Left ventricle myocardium inferior (tissue), 1 donor: ENCODE measurements at regions not wholly inside any gene's neighbourhood (a gene's known extent, or its start where the extent isn't known, plus 50 kb on each side); places are given as distances from the start of the nearest gene placed in this dataset.

ENCODE experiments used
- DNase-seq: peaks from one replicate; pipeline ENCODE4 v3.0.0-alpha.2; 2020
- H3K27ac ChIP-seq: fragments of 200-600 bp; replicated peaks from 2 replicates; pipeline ENCODE4 v1.8.0; 2021
- H3K27me3 ChIP-seq: fragments of 200-600 bp; 2 replicates; pipeline ENCODE4 v1.8.0; 2021; ENCODE audit warnings: low read depth
- H3K36me3 ChIP-seq: fragments of 200-600 bp; 2 replicates; pipeline ENCODE4 v1.8.0; 2021
- H3K4me1 ChIP-seq: fragments of 200-600 bp; 2 replicates; pipeline ENCODE4 v1.8.0; 2021
- H3K4me3 ChIP-seq: fragments of 200-600 bp; 2 replicates; pipeline ENCODE4 v1.8.0; 2021; ENCODE audit warnings: mild to moderate bottlenecking, moderate library complexity
- H3K9me3 ChIP-seq: fragments of 200-600 bp; replicated peaks from 2 replicates; pipeline ENCODE4 v1.8.0; 2021
- intact Hi-C: fragments of 100-400 bp; cut with micrococcal nuclease; formaldehyde crosslinking; loops from one replicate; pipeline ENCODE4 v1.11.0; 2022
- TF ChIP-seq, protein P1 (sequence below): fragments of 200-600 bp; IDR thresholded peaks from 2 replicates; pipeline ENCODE4 v1.8.0; 2021; ENCODE audit warnings: antibody characterized with exemption, mild to moderate bottlenecking, borderline replicate concordance
- donor health status: DM: no; HTN: yes; CAD: no; lungs with severe emphysema.

DNA sequence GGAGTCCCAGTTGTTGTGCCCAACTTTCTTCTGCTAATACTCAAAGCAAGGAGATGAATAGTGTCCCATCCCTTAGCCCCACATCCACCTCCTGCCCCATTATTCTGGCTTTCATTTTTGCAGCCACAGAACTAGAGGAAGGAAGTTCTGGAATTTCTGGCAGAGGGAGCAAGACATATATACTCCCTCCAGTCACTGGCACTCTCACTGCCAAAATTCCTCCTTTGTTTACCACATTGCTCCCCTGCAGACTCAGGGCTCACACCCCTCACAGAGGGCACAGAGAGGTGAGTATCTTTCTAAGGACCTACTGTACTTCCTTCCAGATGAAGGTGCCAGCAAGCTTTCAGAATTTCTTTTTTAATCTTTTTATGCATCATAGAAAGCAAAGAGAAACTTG is 168.0 kb upstream of the ID4 start:
- intact Hi-C loops = no loop called here
- DNase-seq = no peak
- Histone ChIP-seq H3K36me3 (no peaks in the 10 kb centered on the region), H3K9me3 (no peaks in the 10 kb centered on the region), H3K4me3 (no peak overlapping the region), H3K27ac (no peak overlapping the region), H3K4me1 (no peaks in the 10 kb centered on the region), H3K27me3 (no peaks in the 10 kb centered on the region)
- TF ChIP-seq, protein P1, sequence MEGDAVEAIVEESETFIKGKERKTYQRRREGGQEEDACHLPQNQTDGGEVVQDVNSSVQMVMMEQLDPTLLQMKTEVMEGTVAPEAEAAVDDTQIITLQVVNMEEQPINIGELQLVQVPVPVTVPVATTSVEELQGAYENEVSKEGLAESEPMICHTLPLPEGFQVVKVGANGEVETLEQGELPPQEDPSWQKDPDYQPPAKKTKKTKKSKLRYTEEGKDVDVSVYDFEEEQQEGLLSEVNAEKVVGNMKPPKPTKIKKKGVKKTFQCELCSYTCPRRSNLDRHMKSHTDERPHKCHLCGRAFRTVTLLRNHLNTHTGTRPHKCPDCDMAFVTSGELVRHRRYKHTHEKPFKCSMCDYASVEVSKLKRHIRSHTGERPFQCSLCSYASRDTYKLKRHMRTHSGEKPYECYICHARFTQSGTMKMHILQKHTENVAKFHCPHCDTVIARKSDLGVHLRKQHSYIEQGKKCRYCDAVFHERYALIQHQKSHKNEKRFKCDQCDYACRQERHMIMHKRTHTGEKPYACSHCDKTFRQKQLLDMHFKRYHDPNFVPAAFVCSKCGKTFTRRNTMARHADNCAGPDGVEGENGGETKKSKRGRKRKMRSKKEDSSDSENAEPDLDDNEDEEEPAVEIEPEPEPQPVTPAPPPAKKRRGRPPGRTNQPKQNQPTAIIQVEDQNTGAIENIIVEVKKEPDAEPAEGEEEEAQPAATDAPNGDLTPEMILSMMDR = no peak

DNA sequence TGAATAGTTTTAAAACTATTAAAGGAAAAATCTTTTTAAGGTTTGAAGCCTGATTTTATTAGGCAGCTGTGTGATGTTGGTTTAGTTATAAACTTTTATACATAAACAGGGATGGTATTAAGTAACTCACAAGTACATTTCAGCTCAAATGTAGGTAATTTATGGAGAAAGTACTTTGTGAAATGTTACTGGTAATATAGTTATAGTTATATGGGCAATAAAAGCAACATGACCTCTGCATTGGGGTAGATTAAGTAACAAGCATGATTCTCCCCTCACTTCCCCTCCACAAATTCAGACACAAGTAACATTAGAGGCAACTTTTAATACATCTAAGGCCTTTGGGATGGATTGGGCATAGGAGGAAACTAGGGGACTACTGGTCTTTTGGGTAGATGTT is 154.3 kb upstream of the ID4 start:
- no peaks in the 10 kb centered on the region for H3K27me3 ChIP-seq
- TF ChIP-seq, protein P1 = no peak
- no peak overlapping the region for H3K27ac ChIP-seq
- intact Hi-C loops = no loop called here
- no peaks in the 10 kb centered on the region for H3K9me3 ChIP-seq
- H3K36me3 ChIP-seq = no peaks in the 10 kb centered on the region
- no peaks in the 10 kb centered on the region for H3K4me1 ChIP-seq
- no peak for DNase-seq
- no peak overlapping the region for H3K4me3 ChIP-seq

DNA sequence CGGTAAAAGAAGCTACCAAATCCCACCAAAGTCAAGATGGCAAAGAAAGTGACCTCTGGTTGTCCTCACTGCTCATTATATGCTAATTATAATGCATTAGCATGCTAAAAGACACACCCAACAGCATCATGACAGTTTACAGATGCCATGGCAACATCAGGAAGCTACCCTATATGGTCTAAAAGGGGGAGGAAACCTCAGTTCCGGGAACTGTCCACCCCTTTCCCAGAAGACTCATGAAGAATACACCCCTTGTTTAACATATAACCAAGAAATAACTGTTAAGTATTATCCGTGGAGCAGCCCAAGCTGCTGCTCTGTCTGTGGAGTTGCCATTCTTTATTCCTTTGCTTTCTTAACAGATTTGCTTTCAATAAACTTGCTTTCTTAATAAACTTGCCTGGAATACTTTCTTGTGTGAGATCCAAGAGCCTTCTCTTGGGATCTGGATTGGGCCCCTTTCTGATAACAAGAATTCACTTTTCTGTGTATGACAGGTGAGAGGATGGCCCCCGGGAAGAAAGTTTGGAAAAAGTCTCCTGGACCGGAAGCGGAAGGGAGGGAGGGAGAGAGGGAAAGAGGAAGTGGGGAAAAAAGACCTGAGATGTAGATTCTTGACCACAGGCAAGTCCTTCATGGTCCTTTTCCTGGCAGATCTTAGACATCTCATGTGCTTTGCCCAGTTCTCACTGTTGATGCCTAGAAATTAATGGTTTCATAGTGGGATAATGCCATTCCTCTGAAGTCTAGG is 146.7 kb upstream of the ID4 start:
- TF ChIP-seq, protein P1 = no peak
- Histone ChIP-seq H3K27ac (no peak overlapping the region), H3K27me3 (peaks cover 66% of the 10 kb centered on the region), H3K4me3 (no peak overlapping the region), H3K4me1 (peaks cover 5% of the 10 kb centered on the region), H3K36me3 (no peaks in the 10 kb centered on the region), H3K9me3 (no peaks in the 10 kb centered on the region)
- intact Hi-C loops = no loop called here
- no peak for DNase-seq

DNA sequence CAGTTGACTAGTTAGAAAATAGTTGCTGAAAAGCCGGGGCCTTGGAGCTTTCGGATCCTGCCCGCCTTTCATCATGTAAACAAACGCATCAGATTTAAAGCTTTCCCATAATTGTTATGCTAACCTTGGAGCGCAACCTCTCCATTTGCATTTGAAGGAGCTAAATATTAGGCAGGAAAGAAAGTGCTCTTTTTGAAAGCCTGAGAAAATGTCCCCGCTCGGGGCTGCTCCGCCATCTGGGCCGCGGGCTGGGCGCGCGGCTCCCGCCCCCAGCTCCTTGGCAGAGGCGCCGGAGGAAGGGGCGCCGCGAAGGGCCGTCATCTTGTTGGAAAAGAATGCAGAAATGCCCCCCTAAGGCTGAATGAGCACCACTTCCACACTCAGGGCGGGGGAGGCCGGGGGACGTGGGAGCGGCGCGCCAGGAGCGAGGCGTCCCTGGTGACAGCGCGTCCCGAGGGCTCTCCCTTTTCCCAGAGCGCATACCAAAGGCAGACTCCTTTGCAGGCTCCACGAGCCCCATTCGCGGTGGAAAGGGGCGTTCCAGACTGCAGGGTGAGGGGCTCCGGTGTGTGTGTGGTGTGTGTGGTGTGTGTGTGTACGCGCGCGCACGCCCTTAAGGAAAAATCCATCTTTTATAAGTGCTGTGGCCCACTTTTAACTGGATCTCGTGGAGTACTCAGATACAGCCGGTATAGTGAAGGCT is 145.6 kb upstream of the ID4 start:
- Histone ChIP-seq H3K27ac (no peak overlapping the region), H3K36me3 (no peaks in the 10 kb centered on the region), H3K4me1 (peaks cover 5% of the 10 kb centered on the region), H3K27me3 (peaks cover 66% of the 10 kb centered on the region), H3K9me3 (no peaks in the 10 kb centered on the region), H3K4me3 (peak overlapping the region; percentile 60)
- TF ChIP-seq, protein P1 = no peak
- DNase-seq = no peak
- intact Hi-C loops = no loop called here

DNA sequence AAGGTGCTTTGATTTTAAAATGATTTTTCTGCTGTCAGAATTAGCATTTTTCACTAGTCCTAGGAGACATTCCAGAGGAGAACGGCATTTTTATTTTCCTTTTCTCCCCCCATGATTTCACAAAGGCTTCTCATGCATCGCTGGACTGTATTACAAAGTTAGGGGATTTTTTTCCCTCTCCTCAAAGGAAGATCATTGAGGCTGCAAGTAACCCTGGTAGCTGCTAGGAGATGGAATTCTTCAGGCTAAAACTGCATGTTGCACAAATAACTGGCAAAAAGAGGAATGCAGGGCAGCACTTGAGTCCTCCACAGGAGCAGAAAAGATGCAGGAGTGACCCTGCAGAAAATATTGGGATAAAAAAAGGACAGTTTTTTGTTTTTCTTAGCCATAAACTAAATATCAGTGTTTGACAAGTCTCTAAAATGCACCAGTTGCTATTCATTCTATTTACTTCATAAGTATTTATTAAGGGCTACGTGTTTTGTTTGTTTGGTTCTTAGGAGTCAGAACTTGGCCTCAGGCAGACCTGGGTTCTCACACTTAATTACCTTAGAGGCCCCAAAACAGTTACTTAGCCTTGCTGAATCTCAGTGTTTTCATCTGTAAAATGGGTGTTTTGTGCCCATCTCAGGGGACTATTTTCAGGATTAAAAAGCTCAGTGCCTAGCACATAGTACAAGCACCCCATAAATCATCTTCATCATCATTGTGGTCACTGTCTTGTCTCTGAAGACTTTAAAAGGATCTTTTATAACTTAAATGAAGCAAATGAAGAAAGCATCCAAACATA is 144.5 kb upstream of the ID4 start:
- intact Hi-C loops = no loop called here
- Histone ChIP-seq H3K27ac (no peak overlapping the region), H3K9me3 (no peaks in the 10 kb centered on the region), H3K4me3 (no peak overlapping the region), H3K27me3 (peaks cover 66% of the 10 kb centered on the region), H3K36me3 (no peaks in the 10 kb centered on the region), H3K4me1 (peaks cover 5% of the 10 kb centered on the region)
- TF ChIP-seq, protein P1 = no peak
- no peak for DNase-seq
